Transverse colon (tissue), 4 donors: ENCODE measurements at regions not wholly inside any gene's neighbourhood (a gene's known extent, or its start where the extent isn't known, plus 50 kb on each side); places are given as distances from the start of the nearest gene placed in this dataset.

ENCODE experiments used
- DNase-seq: peaks from one replicate; pipeline ENCODE4 v3.0.0-alpha.2; 2019
- H3K27ac ChIP-seq, 4 donors: fragments of 200-600 bp; sonication (generic); 2 replicates each; pipeline ENCODE4 v1.5.1; 2016 to 2018; ENCODE audit warnings: inconsistent platforms in 4 of 4
- H3K27me3 ChIP-seq: fragments of 200-600 bp; sonication (generic); 2 replicates; pipeline ENCODE4 v1.5.1; 2017; ENCODE audit warnings: inconsistent platforms
- H3K36me3 ChIP-seq, 4 donors: fragments of 200-600 bp; sonication (generic); 2 replicates each; pipeline ENCODE4 v1.5.1; 2017 to 2019; ENCODE audit warnings: inconsistent platforms in 4 of 4
- H3K4me1 ChIP-seq, 4 donors: fragments of 200-600 bp; sonication (generic); 2 replicates each; pipeline ENCODE4 v1.5.1; 2017 to 2020; ENCODE audit warnings: inconsistent platforms in 4 of 4
- H3K4me3 ChIP-seq, 4 donors: fragments of 200-600 bp; sonication (generic); 1 replicate in 1 of 4; 2 replicates in 3 of 4; pipeline versions ENCODE4 v1.5.1 to v1.6.1; 2017 to 2019; ENCODE audit warnings: inconsistent platforms in 4 of 4
- H3K9me3 ChIP-seq, 2 donors: fragments of 200-600 bp; sonication (generic); 2 replicates each; pipeline ENCODE4 v1.5.1; 2017 to 2019; ENCODE audit warnings: inconsistent platforms in 2 of 2
- EP300 ChIP-seq: sonication (generic); formaldehyde crosslinking; IDR thresholded peaks from one replicate; pipeline ENCODE4 v1.6.1; 2017; ENCODE audit warnings: antibody characterized with exemption, low read depth
- POLR2A ChIP-seq: fragments of 450-650 bp; IDR thresholded peaks from one replicate; pipeline ENCODE4 v1.6.1; 2016; ENCODE audit warnings: antibody characterized with exemption, mild to moderate bottlenecking, moderate library complexity
- POLR2AphosphoS5 ChIP-seq, 3 donors: sonication (generic); formaldehyde crosslinking; IDR thresholded peaks; one replicate each; pipeline ENCODE4 v1.6.1; 2016; ENCODE audit warnings: antibody characterized with exemption in 3 of 3
- WGBS, 2 donors: methylation state at CpG; one replicate each; pipeline ENCODE4 v1.1.5; 2018; ENCODE audit warnings: low coverage in 1 of 2; 5-methylcytosine and 5-hydroxymethylcytosine counted together
- in situ Hi-C, 4 donors: fragments of 200-750 bp; cut with MboI; loops; one replicate each; pipeline versions ENCODE4 v1.15.0 to v1.15.1; 2017; ENCODE audit warnings: low sequenced_read_pairs in 3 of 4, low pct_ligation_motif_present in 1 of 4, low pct_unique_long_range_greater_than_20kb in 1 of 4
- intact Hi-C: fragments of 100-400 bp; cut with DNase I; formaldehyde crosslinking; loops from one replicate; pipeline ENCODE4 v1.15.1; 2023; ENCODE audit warnings: low total_unique reads
- TF ChIP-seq, protein P1 (sequence below), 5 experiments: fragments of 200-600 bp in 3 of 5; fragments of 450-650 bp in 2 of 5; sonication (generic) in 3 of 5; IDR thresholded peaks; 1 replicate in 2 of 5; 2 replicates in 3 of 5; pipeline ENCODE4 v1.5.1; 2016 to 2017; ENCODE audit warnings: antibody characterized with exemption in 5 of 5, inconsistent platforms in 3 of 5, mild to moderate bottlenecking in 2 of 5, moderate library complexity in 1 of 5

DNA sequence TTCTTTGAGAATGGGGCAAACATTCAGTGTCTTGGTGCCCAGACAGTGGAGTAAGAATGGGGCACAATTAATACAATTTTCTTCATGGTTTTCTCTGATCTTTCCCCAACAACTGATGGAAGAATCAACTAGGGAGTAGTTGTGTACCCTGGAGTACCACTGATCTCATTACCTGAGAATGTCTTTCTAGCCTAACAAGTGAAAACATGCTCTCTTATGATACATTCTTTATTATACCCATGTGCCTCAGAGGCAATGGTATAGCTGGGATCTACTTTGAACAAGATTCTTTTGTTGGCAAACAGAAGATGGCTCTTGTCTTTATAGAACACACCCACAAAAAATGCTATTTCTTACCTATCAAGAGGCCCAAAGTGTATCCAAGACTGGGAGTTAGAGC is 250.6 kb upstream of the CMC1 start:
- Histone ChIP-seq H3K4me3 (no peak overlapping the region), H3K36me3 (no peaks in the 10 kb centered on the region), H3K9me3 (no peaks in the 10 kb centered on the region), H3K4me1 (no peaks in the 10 kb centered on the region), H3K27ac (no peak overlapping the region), H3K27me3 (no peaks in the 10 kb centered on the region)
- intact Hi-C loops (no loop called here), in situ Hi-C loops (no loop called here)
- TF ChIP-seq EP300 (no peak), POLR2A (no peak), POLR2AphosphoS5 (IDR thresholded peaks at IDR 0.05) (no peak)
- TF ChIP-seq, protein P1, sequence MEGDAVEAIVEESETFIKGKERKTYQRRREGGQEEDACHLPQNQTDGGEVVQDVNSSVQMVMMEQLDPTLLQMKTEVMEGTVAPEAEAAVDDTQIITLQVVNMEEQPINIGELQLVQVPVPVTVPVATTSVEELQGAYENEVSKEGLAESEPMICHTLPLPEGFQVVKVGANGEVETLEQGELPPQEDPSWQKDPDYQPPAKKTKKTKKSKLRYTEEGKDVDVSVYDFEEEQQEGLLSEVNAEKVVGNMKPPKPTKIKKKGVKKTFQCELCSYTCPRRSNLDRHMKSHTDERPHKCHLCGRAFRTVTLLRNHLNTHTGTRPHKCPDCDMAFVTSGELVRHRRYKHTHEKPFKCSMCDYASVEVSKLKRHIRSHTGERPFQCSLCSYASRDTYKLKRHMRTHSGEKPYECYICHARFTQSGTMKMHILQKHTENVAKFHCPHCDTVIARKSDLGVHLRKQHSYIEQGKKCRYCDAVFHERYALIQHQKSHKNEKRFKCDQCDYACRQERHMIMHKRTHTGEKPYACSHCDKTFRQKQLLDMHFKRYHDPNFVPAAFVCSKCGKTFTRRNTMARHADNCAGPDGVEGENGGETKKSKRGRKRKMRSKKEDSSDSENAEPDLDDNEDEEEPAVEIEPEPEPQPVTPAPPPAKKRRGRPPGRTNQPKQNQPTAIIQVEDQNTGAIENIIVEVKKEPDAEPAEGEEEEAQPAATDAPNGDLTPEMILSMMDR (IDR thresholded peaks at IDR 0.05) = no peak
- DNase-seq = no peak

- in situ Hi-C loops = no loop called here
- no peak for DNase-seq
- Histone ChIP-seq H3K36me3 (no peaks in the 10 kb centered on the region), H3K4me1 (no peaks in the 10 kb centered on the region), H3K9me3 (no peaks in the 10 kb centered on the region), H3K27me3 (no peaks in the 10 kb centered on the region), H3K4me3 (no peak overlapping the region), H3K27ac (no peak overlapping the region)
- TF ChIP-seq EP300 = no peak
- TF ChIP-seq POLR2AphosphoS5 (IDR thresholded peaks at IDR 0.05) = no peak
- no peak for TF ChIP-seq POLR2A
- TF ChIP-seq, protein P1 (IDR thresholded peaks at IDR 0.05) = no peak
- intact Hi-C loops = no loop called here
- WGBS, 2 donors = 37 to 55% methylated on average over 2 of the region's 2 CpGs
These were observed 248.4 kb upstream of the CMC1 start for GRCh38 chr3:27993051-27993450.

DNA sequence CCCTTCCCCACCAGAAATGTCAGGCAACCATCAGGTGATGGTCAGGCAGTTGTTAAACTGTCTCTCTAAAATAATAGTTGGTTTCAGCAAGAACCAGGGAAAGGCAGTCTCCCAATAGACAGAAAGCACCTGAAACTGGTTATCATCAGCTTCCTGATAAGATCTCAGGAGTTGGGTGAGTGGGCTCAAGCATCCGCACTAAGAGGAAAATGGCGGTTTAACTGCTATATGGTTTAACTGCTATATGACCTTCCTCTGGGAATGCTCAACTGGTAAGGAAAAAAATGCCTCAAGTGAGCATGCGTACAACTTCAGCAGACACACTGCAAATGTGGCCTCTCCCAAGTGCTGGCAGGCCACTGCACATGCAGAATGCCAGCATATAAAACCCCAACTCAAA is 240.8 kb upstream of the CMC1 start:
- in situ Hi-C loops (no loop called here), intact Hi-C loops (no loop called here)
- Histone ChIP-seq H3K4me1 (no peaks in the 10 kb centered on the region), H3K36me3 (no peaks in the 10 kb centered on the region), H3K27ac (no peak overlapping the region), H3K4me3 (no peak overlapping the region), H3K27me3 (no peaks in the 10 kb centered on the region), H3K9me3 (peaks cover 4 to 8% of the 10 kb centered on the region in 2 donors)
- 60% methylated on average over 3 of the region's 3 CpGs; no CpG with 5 or more reads in 1 of the 2 donors for WGBS, 2 donors
- DNase-seq = no peak
- TF ChIP-seq POLR2AphosphoS5 (IDR thresholded peaks at IDR 0.05) (no peak), EP300 (no peak), POLR2A (no peak)
- TF ChIP-seq, protein P1 (IDR thresholded peaks at IDR 0.05) = no peak

GRCh38 chr3:28008235-28008634 is 233.2 kb upstream of the CMC1 start:
- Histone ChIP-seq H3K27me3 (no peaks in the 10 kb centered on the region), H3K27ac (no peak overlapping the region), H3K4me1 (no peaks in the 10 kb centered on the region), H3K4me3 (no peak overlapping the region), H3K9me3 (peaks cover under 1 to 2% of the 10 kb centered on the region in 2 donors), H3K36me3 (no peaks in the 10 kb centered on the region)
- TF ChIP-seq POLR2A = no peak
- TF ChIP-seq, protein P1 (IDR thresholded peaks at IDR 0.05) = no peak
- TF ChIP-seq POLR2AphosphoS5 (IDR thresholded peaks at IDR 0.05) = no peak
- no peak for TF ChIP-seq EP300
- intact Hi-C loops = no loop called here
- 62 to 78% methylated on average over 4 to 6 of the region's 6 CpGs for WGBS, 2 donors
- no peak for DNase-seq
- in situ Hi-C loops = no loop called here
